Hematopoietic multipotent progenitor cell (in vitro differentiated cells): ENCODE measurements at regions not wholly inside any gene's neighbourhood (a gene's known extent, or its start where the extent isn't known, plus 50 kb on each side); places are given as distances from the start of the nearest gene placed in this dataset.
"Not testable (repeated sequence)": the region's sequence is repeated elsewhere in the genome, so short reads cannot be mapped to it uniquely, and the experiment has no call there.

Experiments
- DNase-seq, 3 donors: peaks; one replicate each; pipeline ENCODE4 v3.0.0-alpha.2; 2011 to 2015; ENCODE audit warnings: low read depth in 2 of 3, low spot score in 2 of 3

GRCh38 chr12:87596134-87596533, 433.1 kb downstream of the C12orf50 start:
- no peak for DNase-seq

GRCh38 chr12:87585882-87586557, 443.2 kb downstream of the C12orf50 start:
- DNase-seq: no peak

- not testable (repeated sequence) for DNase-seq
Observed at GRCh38 chr12:87579091-87579490, 450.1 kb downstream of the C12orf50 start.

- DNase-seq: no peak
Observed at GRCh38 chr12:87575906-87576305, 453.3 kb downstream of the C12orf50 start.

GRCh38 chr12:87566918-87567317, 462.3 kb downstream of the C12orf50 start:
- not testable (repeated sequence) for DNase-seq

- DNase-seq: no peak
Observed at GRCh38 chr12:87556985-87557384, 472.2 kb downstream of the C12orf50 start.

- DNase-seq: not testable (repeated sequence)
Observed at GRCh38 chr12:87531213-87531612, 498.0 kb downstream of the C12orf50 start.

GRCh38 chr12:87529413-87529812, 499.8 kb downstream of the C12orf50 start:
- DNase-seq: no peak

- no peak for DNase-seq
Observed at GRCh38 chr12:87520968-87521367, 508.2 kb downstream of the C12orf50 start.

GRCh38 chr12:87518481-87518880, 510.7 kb downstream of the C12orf50 start:
- no peak for DNase-seq

GRCh38 chr12:87518036-87518435, 511.2 kb downstream of the C12orf50 start:
- DNase-seq: no peak

- no peak for DNase-seq
Observed at GRCh38 chr12:87513536-87514280, 515.5 kb downstream of the C12orf50 start.

GRCh38 chr12:87511371-87511770, 517.8 kb downstream of the C12orf50 start:
- DNase-seq: no peak

- peak in 1 of 3 donors; percentile 4 for DNase-seq
Observed at GRCh38 chr12:87509237-87509820, 519.9 kb downstream of the C12orf50 start.

GRCh38 chr12:87491598-87491997, 537.6 kb downstream of the C12orf50 start:
- DNase-seq: no peak

- no peak for DNase-seq
Observed at GRCh38 chr12:87491089-87491488, 538.1 kb downstream of the C12orf50 start.

GRCh38 chr12:87469295-87469694, 559.9 kb downstream of the C12orf50 start:
- no peak for DNase-seq

GRCh38 chr12:87467936-87468335, 561.3 kb downstream of the C12orf50 start:
- no peak for DNase-seq

- DNase-seq: no peak
Observed at GRCh38 chr12:87464565-87464964, 564.6 kb downstream of the C12orf50 start.

GRCh38 chr12:87444039-87444438, 585.2 kb downstream of the C12orf50 start:
- no peak for DNase-seq

GRCh38 chr12:87441511-87441910, 587.7 kb downstream of the C12orf50 start:
- no peak for DNase-seq
